ENCODE measurements at regions not wholly inside any gene's neighbourhood (a gene's known extent, or its start where the extent isn't known, plus 50 kb on each side); places are given as distances from the start of the nearest gene placed in this dataset.

GRCh38 chr16:73794994-73795393 is 501.6 kb upstream of the PSMD7 start:
- Mint-ChIP-seq H3K27me3 (no peaks in the 10 kb centered on the region), H3K36me3 (no peaks in the 10 kb centered on the region), H3K4me3 (no peak overlapping the region), H3K27ac (no peak overlapping the region), H3K4me1 (no peaks in the 10 kb centered on the region), H3K9me3 (no peaks in the 10 kb centered on the region)
- ATAC-seq = no peak

- no peak for ATAC-seq
- no peaks in the 10 kb centered on the region for H3K27me3 Mint-ChIP-seq
- H3K27ac Mint-ChIP-seq = no peak overlapping the region
- H3K9me3 Mint-ChIP-seq = no peaks in the 10 kb centered on the region
- H3K4me3 Mint-ChIP-seq = no peak overlapping the region
- H3K36me3 Mint-ChIP-seq = no peaks in the 10 kb centered on the region
- H3K4me1 Mint-ChIP-seq = no peaks in the 10 kb centered on the region
Observed at GRCh38 chr16:73793871-73794437, 502.7 kb upstream of the PSMD7 start.

GRCh38 chr16:73793260-73793659 is 503.4 kb upstream of the PSMD7 start:
- Mint-ChIP-seq H3K9me3 (no peaks in the 10 kb centered on the region), H3K4me3 (no peak overlapping the region), H3K27ac (no peak overlapping the region)

GRCh38 chr16:73792199-73793020 is 504.2 kb upstream of the PSMD7 start:
- Mint-ChIP-seq H3K4me3 (no peak overlapping the region), H3K36me3 (no peaks in the 10 kb centered on the region), H3K9me3 (no peaks in the 10 kb centered on the region), H3K4me1 (no peaks in the 10 kb centered on the region), H3K27me3 (no peaks in the 10 kb centered on the region), H3K27ac (no peak overlapping the region)
- no peak for ATAC-seq

More at GRCh38 chr16:73793260-73793659, 503.4 kb upstream of the PSMD7 start:
- no peaks in the 10 kb centered on the region for H3K36me3 Mint-ChIP-seq
- H3K27me3 Mint-ChIP-seq = no peaks in the 10 kb centered on the region
- H3K4me1 Mint-ChIP-seq = no peaks in the 10 kb centered on the region
- ATAC-seq = no peak

- no peak overlapping the region for H3K4me3 Mint-ChIP-seq
- no peaks in the 10 kb centered on the region for H3K36me3 Mint-ChIP-seq
- no peak for ATAC-seq
- no peaks in the 10 kb centered on the region for H3K27me3 Mint-ChIP-seq
- peaks cover 15% of the 10 kb centered on the region for H3K9me3 Mint-ChIP-seq
- no peaks in the 10 kb centered on the region for H3K4me1 Mint-ChIP-seq
- no peak overlapping the region for H3K27ac Mint-ChIP-seq
Observed at GRCh38 chr16:73781297-73781696, 515.3 kb upstream of the PSMD7 start.

- Mint-ChIP-seq H3K4me1 (no peaks in the 10 kb centered on the region), H3K27me3 (no peaks in the 10 kb centered on the region), H3K9me3 (peaks cover 6% of the 10 kb centered on the region), H3K4me3 (no peak overlapping the region), H3K27ac (no peak overlapping the region), H3K36me3 (no peaks in the 10 kb centered on the region)
- no peak for ATAC-seq
Observed at GRCh38 chr16:73778887-73779286, 517.7 kb upstream of the PSMD7 start.

GRCh38 chr16:73775841-73776388 is 520.7 kb upstream of the PSMD7 start:
- H3K27ac Mint-ChIP-seq = no peak overlapping the region
- no peak overlapping the region for H3K4me3 Mint-ChIP-seq
- no peak for ATAC-seq

GRCh38 chr16:73771196-73772064 is 525.2 kb upstream of the PSMD7 start:
- Mint-ChIP-seq H3K4me1 (no peaks in the 10 kb centered on the region), H3K36me3 (no peaks in the 10 kb centered on the region), H3K9me3 (peaks cover 2% of the 10 kb centered on the region), H3K27me3 (no peaks in the 10 kb centered on the region), H3K27ac (no peak overlapping the region), H3K4me3 (no peak overlapping the region)
- no peak for ATAC-seq

More at GRCh38 chr16:73775841-73776388, 520.7 kb upstream of the PSMD7 start:
- peaks cover 3% of the 10 kb centered on the region for H3K9me3 Mint-ChIP-seq
- no peaks in the 10 kb centered on the region for H3K36me3 Mint-ChIP-seq
- H3K27me3 Mint-ChIP-seq = no peaks in the 10 kb centered on the region
- H3K4me1 Mint-ChIP-seq = no peaks in the 10 kb centered on the region

GRCh38 chr16:73768786-73769203 is 527.8 kb upstream of the PSMD7 start:
- H3K4me3 Mint-ChIP-seq = no peak overlapping the region
- H3K9me3 Mint-ChIP-seq = peaks cover 2% of the 10 kb centered on the region
- no peak overlapping the region for H3K27ac Mint-ChIP-seq
- no peak for ATAC-seq
- no peaks in the 10 kb centered on the region for H3K36me3 Mint-ChIP-seq
- H3K27me3 Mint-ChIP-seq = no peaks in the 10 kb centered on the region
- H3K4me1 Mint-ChIP-seq = no peaks in the 10 kb centered on the region

GRCh38 chr16:73764321-73764720 is 532.3 kb upstream of the PSMD7 start:
- peaks cover 5% of the 10 kb centered on the region for H3K9me3 Mint-ChIP-seq
- no peak overlapping the region for H3K27ac Mint-ChIP-seq
- ATAC-seq = no peak
- H3K4me3 Mint-ChIP-seq = no peak overlapping the region
- H3K4me1 Mint-ChIP-seq = no peaks in the 10 kb centered on the region
- H3K36me3 Mint-ChIP-seq = no peaks in the 10 kb centered on the region
- H3K27me3 Mint-ChIP-seq = no peaks in the 10 kb centered on the region

- no peak overlapping the region for H3K27ac Mint-ChIP-seq
- no peaks in the 10 kb centered on the region for H3K4me1 Mint-ChIP-seq
- no peak overlapping the region for H3K4me3 Mint-ChIP-seq
- no peak for ATAC-seq
- no peaks in the 10 kb centered on the region for H3K36me3 Mint-ChIP-seq
- no peaks in the 10 kb centered on the region for H3K9me3 Mint-ChIP-seq
- no peaks in the 10 kb centered on the region for H3K27me3 Mint-ChIP-seq
Observed at GRCh38 chr16:73756289-73757178, 540.1 kb upstream of the PSMD7 start.

- peaks cover 4% of the 10 kb centered on the region for H3K9me3 Mint-ChIP-seq
- no peaks in the 10 kb centered on the region for H3K36me3 Mint-ChIP-seq
- no peaks in the 10 kb centered on the region for H3K4me1 Mint-ChIP-seq
- ATAC-seq = no peak
- no peak overlapping the region for H3K4me3 Mint-ChIP-seq
- H3K27me3 Mint-ChIP-seq = no peaks in the 10 kb centered on the region
- no peak overlapping the region for H3K27ac Mint-ChIP-seq
Observed at GRCh38 chr16:73753931-73754330, 542.7 kb upstream of the PSMD7 start.

GRCh38 chr16:73750639-73751038 is 546.0 kb upstream of the PSMD7 start:
- no peaks in the 10 kb centered on the region for H3K4me1 Mint-ChIP-seq
- ATAC-seq = no peak
- H3K36me3 Mint-ChIP-seq = no peaks in the 10 kb centered on the region
- H3K27ac Mint-ChIP-seq = no peak overlapping the region
- H3K9me3 Mint-ChIP-seq = peaks cover 7% of the 10 kb centered on the region
- no peak overlapping the region for H3K4me3 Mint-ChIP-seq
- H3K27me3 Mint-ChIP-seq = no peaks in the 10 kb centered on the region

- no peak for ATAC-seq
- no peak overlapping the region for H3K27ac Mint-ChIP-seq
- no peaks in the 10 kb centered on the region for H3K4me1 Mint-ChIP-seq
- H3K9me3 Mint-ChIP-seq = peaks cover 7% of the 10 kb centered on the region
- no peaks in the 10 kb centered on the region for H3K36me3 Mint-ChIP-seq
- H3K4me3 Mint-ChIP-seq = no peak overlapping the region
- no peaks in the 10 kb centered on the region for H3K27me3 Mint-ChIP-seq
Observed at GRCh38 chr16:73747328-73747727, 549.3 kb upstream of the PSMD7 start.

All from stimulated activated memory B cell treated with anti-CD40 and anti-IgM and Interleukin-4, amounts not matched to agents 10 μg/mL and 1 μg/mL and 100 μg/mL, for 72 hours (primary cell).